Left lung (tissue), 4 donors: ENCODE measurements at regions not wholly inside any gene's neighbourhood (a gene's known extent, or its start where the extent isn't known, plus 50 kb on each side); places are given as distances from the start of the nearest gene placed in this dataset.

Experiments used
- ATAC-seq: fragments of 200-7000 bp; cut with Tn5 transposase; one replicate; pipeline ENCODE4 v1.9.1; 2020; ENCODE audit warnings: moderate library complexity
- DNase-seq, 4 donors: peaks; one replicate each; pipeline ENCODE4 v3.0.0-alpha.2; 2013 to 2020
- H3K27ac ChIP-seq, 2 donors: fragments of 200-600 bp; sonication (generic) in 1 of 2; one replicate each; pipeline versions ENCODE4 v1.5.0 to v1.8.0; 2020 to 2021
- H3K27me3 ChIP-seq, 2 donors: fragments of 200-600 bp; sonication (generic) in 1 of 2; one replicate each; pipeline versions ENCODE4 v1.5.0 to v1.8.0; 2020 to 2021
- H3K36me3 ChIP-seq, 2 donors: fragments of 200-600 bp; sonication (generic) in 1 of 2; one replicate each; pipeline versions ENCODE4 v1.5.0 to v1.8.0; 2020 to 2021
- H3K4me1 ChIP-seq, 2 donors: fragments of 200-600 bp; one replicate each; pipeline ENCODE4 v1.8.0; 2021
- H3K4me3 ChIP-seq, 2 donors: fragments of 200-600 bp; sonication (generic) in 1 of 2; one replicate each; pipeline versions ENCODE4 v1.5.0 to v1.8.0; 2020 to 2021; ENCODE audit warnings: mild to moderate bottlenecking in 1 of 2
- H3K9me3 ChIP-seq, 2 donors: fragments of 200-600 bp; sonication (generic) in 1 of 2; one replicate each; pipeline versions ENCODE4 v1.5.0 to v1.8.0; 2020 to 2021
- CTCF ChIP-seq, 2 donors: fragments of 200-600 bp; sonication (generic) in 1 of 2; IDR thresholded peaks; one replicate each; pipeline versions ENCODE4 v1.5.0 to v1.8.0; 2021; ENCODE audit warnings: antibody characterized with exemption in 2 of 2
- intact Hi-C, 2 donors: fragments of 100-400 bp; cut with DNase I; formaldehyde crosslinking; loops; one replicate each; pipeline versions ENCODE4 v1.11.2 to v1.14.2; 2022
- donor health status: DM: no; HTN: yes; CAD: no.
- donor health status: DM: no; HTN: no; CAD: no.

- H3K4me1 ChIP-seq, result no peaks in the 10 kb centered on the region
- TF ChIP-seq CTCF (IDR thresholded peaks at IDR 0.05), result no peak
- H3K4me3 ChIP-seq, result no peak overlapping the region
- intact Hi-C loops, result no loop called here
- no peaks in the 10 kb centered on the region for H3K36me3 ChIP-seq
- H3K27ac ChIP-seq, result no peak overlapping the region
- no peaks in the 10 kb centered on the region for H3K27me3 ChIP-seq
- ATAC-seq (no peak), DNase-seq (no peak)
- no peaks in the 10 kb centered on the region for H3K9me3 ChIP-seq
These were observed 207.6 kb downstream of the MIAT start for GRCh38 chr22:26865021-26865420.

- Histone ChIP-seq H3K36me3 (no peaks in the 10 kb centered on the region), H3K9me3 (no peaks in the 10 kb centered on the region), H3K27ac (no peak overlapping the region), H3K4me3 (no peak overlapping the region), H3K27me3 (no peaks in the 10 kb centered on the region), H3K4me1 (no peaks in the 10 kb centered on the region)
- ATAC-seq (no peak), DNase-seq (no peak)
- intact Hi-C loops, result no loop called here
- TF ChIP-seq CTCF (IDR thresholded peaks at IDR 0.05), result no peak
These were observed 226.0 kb downstream of the MIAT start for GRCh38 chr22:26883393-26883792.

- H3K36me3 ChIP-seq, result no peaks in the 10 kb centered on the region
- intact Hi-C loops, result no loop called here
- ATAC-seq (no peak), DNase-seq (no peak)
- no peaks in the 10 kb centered on the region for H3K27me3 ChIP-seq
- no peak for TF ChIP-seq CTCF (IDR thresholded peaks at IDR 0.05)
- no peak overlapping the region for H3K4me3 ChIP-seq
- no peaks in the 10 kb centered on the region for H3K4me1 ChIP-seq
- H3K27ac ChIP-seq, result no peak overlapping the region
- H3K9me3 ChIP-seq, result no peaks in the 10 kb centered on the region
These were observed 227.5 kb downstream of the MIAT start for GRCh38 chr22:26884921-26885320.

GRCh38 chr22:26885441-26886261, 228.3 kb downstream of the MIAT start:
- H3K9me3 ChIP-seq, result no peaks in the 10 kb centered on the region
- H3K36me3 ChIP-seq, result no peaks in the 10 kb centered on the region
- TF ChIP-seq CTCF (IDR thresholded peaks at IDR 0.05), result no peak
- no peak for DNase-seq
- intact Hi-C loops, result no loop called here
- H3K27ac ChIP-seq, result no peak overlapping the region
- no peaks in the 10 kb centered on the region for H3K4me1 ChIP-seq
- no peak overlapping the region for H3K4me3 ChIP-seq
- H3K27me3 ChIP-seq, result no peaks in the 10 kb centered on the region
- no peak for ATAC-seq

GRCh38 chr22:26887456-26887855, 230.1 kb downstream of the MIAT start:
- Histone ChIP-seq H3K9me3 (no peaks in the 10 kb centered on the region), H3K27ac (no peak overlapping the region), H3K4me1 (no peaks in the 10 kb centered on the region), H3K36me3 (no peaks in the 10 kb centered on the region), H3K4me3 (no peak overlapping the region), H3K27me3 (peaks cover 0 to 4% of the 10 kb centered on the region in 2 donors)
- intact Hi-C loops, result no loop called here
- TF ChIP-seq CTCF (IDR thresholded peaks at IDR 0.05), result no peak
- DNase-seq (no peak), ATAC-seq (peak; percentile 53)
